ENCODE measurements at regions not wholly inside any gene's neighbourhood (a gene's known extent, or its start where the extent isn't known, plus 50 kb on each side); places are given as distances from the start of the nearest gene placed in this dataset.

DNA sequence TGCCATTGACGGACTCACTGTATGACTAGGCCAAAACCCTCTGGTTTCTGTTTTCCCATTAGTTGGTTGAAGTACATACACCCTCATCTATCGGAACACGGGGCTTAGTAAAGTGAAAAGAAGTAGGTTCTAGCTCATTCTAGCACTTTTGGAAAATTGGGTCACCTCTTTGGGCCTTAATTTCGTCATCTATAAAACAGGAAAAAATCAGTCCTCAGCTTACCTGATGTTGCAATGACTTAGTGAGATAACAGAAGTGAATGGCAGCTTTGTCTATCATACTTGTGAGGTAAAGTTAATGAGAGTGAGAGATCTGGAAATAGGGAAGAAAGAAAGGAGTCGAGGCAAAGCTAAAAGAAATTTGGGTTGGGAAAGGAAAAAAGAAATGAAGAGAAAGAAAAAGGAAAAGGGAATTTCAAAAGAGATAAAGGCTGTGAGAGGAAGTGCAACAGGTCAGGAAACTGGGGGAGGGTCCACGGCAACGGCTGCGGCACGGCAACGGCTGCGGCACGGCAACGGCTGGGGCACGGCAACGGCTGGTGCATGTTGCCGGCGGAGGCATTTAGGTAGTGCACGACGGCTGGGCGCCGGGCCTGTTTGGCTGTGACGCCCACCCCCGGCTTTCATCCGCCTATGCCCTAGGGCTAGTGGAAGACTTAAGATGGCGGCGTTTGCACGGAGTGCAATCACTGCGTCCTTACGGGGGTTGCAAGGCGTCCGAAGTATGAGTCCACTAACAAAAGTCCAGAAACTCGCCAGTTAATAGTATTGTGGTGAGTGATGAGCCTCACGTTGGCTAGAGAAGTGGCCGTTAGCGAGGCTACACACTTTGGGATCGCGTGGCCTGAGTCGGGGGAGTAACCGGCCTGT, 91.4 kb upstream of the XIST start:
- TF ChIP-seq, protein P1, sequence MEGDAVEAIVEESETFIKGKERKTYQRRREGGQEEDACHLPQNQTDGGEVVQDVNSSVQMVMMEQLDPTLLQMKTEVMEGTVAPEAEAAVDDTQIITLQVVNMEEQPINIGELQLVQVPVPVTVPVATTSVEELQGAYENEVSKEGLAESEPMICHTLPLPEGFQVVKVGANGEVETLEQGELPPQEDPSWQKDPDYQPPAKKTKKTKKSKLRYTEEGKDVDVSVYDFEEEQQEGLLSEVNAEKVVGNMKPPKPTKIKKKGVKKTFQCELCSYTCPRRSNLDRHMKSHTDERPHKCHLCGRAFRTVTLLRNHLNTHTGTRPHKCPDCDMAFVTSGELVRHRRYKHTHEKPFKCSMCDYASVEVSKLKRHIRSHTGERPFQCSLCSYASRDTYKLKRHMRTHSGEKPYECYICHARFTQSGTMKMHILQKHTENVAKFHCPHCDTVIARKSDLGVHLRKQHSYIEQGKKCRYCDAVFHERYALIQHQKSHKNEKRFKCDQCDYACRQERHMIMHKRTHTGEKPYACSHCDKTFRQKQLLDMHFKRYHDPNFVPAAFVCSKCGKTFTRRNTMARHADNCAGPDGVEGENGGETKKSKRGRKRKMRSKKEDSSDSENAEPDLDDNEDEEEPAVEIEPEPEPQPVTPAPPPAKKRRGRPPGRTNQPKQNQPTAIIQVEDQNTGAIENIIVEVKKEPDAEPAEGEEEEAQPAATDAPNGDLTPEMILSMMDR (IDR thresholded peaks at IDR 0.05) = no peak
- no peak for TF ChIP-seq ZFX (IDR thresholded peaks at IDR 0.05; ENCODE audit: borderline replicate concordance)

Measured in 22Rv1 (cell line).